22Rv1 (cell line): ENCODE measurements at regions not wholly inside any gene's neighbourhood (a gene's known extent, or its start where the extent isn't known, plus 50 kb on each side); places are given as distances from the start of the nearest gene placed in this dataset.

Source experiments
- H3K27ac ChIP-seq: fragments of 450-650 bp; 2 replicates; pipeline ENCODE4 v1.5.1; 2017
- ZFX ChIP-seq: fragments of 450-650 bp; IDR thresholded peaks from 2 replicates; pipeline ENCODE4 v1.6.1; 2017; ENCODE audit warnings: antibody characterized with exemption, borderline replicate concordance
- TF ChIP-seq, protein P1 (sequence below): fragments of 450-650 bp; IDR thresholded peaks from 2 replicates; pipeline ENCODE4 v1.5.1; 2017; ENCODE audit warnings: mild to moderate bottlenecking

DNA sequence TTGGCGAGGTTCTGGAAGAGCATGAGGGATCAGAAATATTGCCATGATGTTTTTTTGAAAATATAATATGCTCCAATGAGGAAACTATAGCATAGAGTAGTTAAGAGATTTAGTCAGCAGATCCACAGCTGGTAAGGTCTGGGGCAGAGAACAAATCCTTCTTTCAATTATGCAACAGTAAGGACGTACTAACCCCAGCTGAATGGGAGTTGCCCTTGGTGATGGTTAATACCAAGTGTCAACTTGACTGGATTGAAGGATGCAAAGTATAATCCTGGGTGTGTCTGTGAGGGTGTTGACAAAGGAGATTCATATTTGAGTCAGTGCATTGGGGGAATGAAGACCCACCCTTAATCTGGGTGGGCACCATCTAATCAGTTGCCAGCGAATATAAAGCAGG, 745.5 kb upstream of the NRSN1 start:
- no peak overlapping the region for H3K27ac ChIP-seq
- no peak for TF ChIP-seq ZFX
- TF ChIP-seq, protein P1, sequence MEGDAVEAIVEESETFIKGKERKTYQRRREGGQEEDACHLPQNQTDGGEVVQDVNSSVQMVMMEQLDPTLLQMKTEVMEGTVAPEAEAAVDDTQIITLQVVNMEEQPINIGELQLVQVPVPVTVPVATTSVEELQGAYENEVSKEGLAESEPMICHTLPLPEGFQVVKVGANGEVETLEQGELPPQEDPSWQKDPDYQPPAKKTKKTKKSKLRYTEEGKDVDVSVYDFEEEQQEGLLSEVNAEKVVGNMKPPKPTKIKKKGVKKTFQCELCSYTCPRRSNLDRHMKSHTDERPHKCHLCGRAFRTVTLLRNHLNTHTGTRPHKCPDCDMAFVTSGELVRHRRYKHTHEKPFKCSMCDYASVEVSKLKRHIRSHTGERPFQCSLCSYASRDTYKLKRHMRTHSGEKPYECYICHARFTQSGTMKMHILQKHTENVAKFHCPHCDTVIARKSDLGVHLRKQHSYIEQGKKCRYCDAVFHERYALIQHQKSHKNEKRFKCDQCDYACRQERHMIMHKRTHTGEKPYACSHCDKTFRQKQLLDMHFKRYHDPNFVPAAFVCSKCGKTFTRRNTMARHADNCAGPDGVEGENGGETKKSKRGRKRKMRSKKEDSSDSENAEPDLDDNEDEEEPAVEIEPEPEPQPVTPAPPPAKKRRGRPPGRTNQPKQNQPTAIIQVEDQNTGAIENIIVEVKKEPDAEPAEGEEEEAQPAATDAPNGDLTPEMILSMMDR = no peak

DNA sequence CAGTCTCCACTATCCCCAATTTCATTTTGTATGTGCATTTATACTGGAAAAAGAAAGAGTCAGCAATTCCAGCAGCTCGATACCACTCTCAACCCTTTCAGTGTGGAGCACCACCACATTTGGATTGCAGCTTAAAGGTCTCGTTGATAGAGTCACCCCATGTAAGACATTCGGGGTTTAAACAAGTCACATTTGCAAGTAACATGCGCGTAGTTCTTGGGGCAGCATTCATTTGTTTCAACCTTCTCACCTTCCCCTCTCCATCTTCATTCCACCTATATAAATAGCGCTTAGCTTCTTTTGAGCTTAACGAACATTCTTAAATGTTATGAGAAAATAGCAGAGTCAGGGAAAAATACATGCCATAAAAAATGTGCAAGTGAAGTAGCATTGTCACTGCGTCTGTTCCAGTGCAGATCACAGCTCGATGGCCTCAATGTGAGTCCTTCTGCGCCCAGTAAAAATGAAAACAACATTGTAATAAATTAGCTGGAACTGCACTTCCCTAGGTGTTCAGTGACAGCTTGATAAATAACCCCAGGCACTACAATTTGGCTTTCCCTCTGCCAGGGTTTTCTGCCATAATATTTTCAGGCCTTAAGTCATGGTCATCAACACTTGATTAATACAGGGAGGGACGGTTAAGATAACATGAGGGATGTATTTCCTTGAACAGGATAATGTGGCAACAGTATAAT, 737.8 kb upstream of the NRSN1 start:
- no peak for TF ChIP-seq ZFX
- TF ChIP-seq, protein P1 = no peak
- no peak overlapping the region for H3K27ac ChIP-seq

DNA sequence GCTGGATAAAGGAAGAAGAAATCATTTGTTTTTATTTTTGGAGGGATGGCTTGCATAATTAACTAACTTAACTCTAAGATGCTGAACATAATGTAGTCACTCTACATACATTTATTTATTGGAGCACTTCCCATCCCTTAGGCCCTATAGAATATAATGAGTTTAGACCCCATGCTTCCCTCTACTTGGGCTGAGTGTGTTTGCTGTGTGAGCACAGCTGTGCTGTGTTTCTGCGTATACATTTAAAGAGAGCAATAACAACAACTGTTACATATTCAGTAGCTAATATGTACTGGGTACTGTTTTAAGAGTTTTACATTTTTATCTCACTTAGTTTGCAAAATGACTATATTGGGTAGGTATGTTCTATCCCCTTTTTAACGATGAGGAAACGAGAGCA, 736.6 kb upstream of the NRSN1 start:
- TF ChIP-seq ZFX = no peak
- TF ChIP-seq, protein P1 = no peak
- H3K27ac ChIP-seq = no peak overlapping the region

DNA sequence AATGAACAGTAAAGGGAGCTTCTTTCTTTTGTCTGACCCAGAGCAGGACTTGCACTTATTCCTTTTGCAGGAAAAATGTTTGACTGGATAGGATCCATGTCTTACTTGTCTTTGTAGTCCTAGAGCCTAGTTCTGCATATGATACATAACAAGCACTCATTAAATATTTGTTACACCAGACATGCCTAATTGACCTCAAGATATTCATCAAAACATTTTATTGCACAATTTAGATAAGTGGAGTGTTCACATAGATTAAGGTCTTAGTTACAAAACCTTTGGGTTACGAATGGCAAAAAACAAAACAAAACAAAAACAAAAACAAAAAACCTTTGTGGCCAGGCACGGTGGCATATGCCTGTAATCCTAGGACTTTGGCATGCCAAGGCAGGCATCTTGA, 735.8 kb upstream of the NRSN1 start:
- TF ChIP-seq ZFX = no peak
- TF ChIP-seq, protein P1 = no peak
- no peak overlapping the region for H3K27ac ChIP-seq

DNA sequence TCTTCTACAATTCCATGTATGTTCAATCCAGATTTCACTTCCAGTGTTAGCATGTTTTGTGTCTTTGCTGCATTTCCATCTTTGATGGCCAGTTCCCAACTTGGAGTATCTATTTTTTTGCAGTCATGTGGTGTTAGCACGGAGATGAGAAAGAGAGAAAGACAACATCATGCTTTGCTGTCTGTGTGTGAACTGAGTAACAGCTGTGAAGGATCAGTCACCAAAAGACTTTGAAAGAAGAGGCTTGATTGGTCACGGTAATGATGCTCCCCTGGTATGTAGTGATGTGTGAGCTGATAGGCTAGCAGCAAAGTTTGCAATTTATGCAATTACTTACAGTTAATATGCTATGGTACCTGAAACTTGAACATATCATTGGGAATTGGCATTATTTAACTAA, 731.3 kb upstream of the NRSN1 start:
- no peak for TF ChIP-seq ZFX
- TF ChIP-seq, protein P1 = no peak
- H3K27ac ChIP-seq = no peak overlapping the region

DNA sequence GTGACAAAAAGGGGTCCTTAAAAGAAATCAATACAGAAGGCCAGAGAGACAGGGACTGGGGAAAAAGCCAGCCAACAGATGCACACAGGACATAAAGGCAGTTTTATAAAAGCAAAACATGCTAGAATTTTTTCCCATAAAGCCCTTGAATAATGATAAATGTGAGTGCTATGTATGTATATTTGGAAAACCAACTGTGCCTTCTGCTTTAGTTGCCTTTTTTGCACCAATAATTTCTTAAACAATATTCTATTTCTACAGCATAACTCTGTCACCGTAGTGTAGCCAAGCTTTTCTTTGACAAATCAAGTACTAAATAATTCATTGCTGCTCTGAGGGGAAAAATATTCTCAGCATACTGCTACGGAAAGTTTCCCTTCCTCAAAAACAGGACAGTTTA, 730.6 kb upstream of the NRSN1 start:
- no peak for TF ChIP-seq ZFX
- TF ChIP-seq, protein P1 = no peak
- no peak overlapping the region for H3K27ac ChIP-seq

DNA sequence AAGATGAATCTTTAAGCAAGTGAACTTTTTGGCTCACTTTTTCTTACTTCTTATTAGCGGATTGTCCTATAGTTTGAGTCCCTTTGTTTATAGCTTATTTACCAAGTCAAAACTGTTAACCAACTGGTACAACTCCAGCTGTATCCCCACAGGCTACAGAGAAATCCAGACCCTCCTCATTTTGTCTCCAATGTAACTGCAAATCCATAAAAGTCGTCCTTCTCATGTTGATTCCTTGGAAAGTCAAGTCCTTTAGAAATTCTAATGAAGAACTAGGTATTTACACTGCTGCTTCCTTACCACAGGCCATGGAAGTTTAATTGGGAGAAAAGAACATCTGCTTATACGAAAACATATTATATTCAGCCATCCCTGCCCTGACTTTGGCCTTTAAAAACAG, 729.1 kb upstream of the NRSN1 start:
- H3K27ac ChIP-seq = no peak overlapping the region
- TF ChIP-seq, protein P1 = no peak
- no peak for TF ChIP-seq ZFX
